Neuronal stem cell (in vitro differentiated cells): ENCODE measurements at regions not wholly inside any gene's neighbourhood (a gene's known extent, or its start where the extent isn't known, plus 50 kb on each side); places are given as distances from the start of the nearest gene placed in this dataset.

Experiments used
- DNase-seq: peaks from one replicate; pipeline ENCODE4 v3.0.0-alpha.2; 2013; ENCODE audit warnings: low spot score
- H2AFZ ChIP-seq: one replicate; pipeline ENCODE4 v1.6.1; 2013; ENCODE audit warnings: mild to moderate bottlenecking, low read length, inconsistent platforms
- H2AK5ac ChIP-seq: 2 replicates; pipeline ENCODE4 v1.6.1; 2013; ENCODE audit warnings: low read depth, mild to moderate bottlenecking, inconsistent platforms, low read length, moderate library complexity, mixed read lengths
- H2BK120ac ChIP-seq: 2 replicates; pipeline ENCODE4 v1.6.1; 2013; ENCODE audit warnings: low read depth, mild to moderate bottlenecking, inconsistent platforms, low read length, moderate library complexity, mixed read lengths
- H2BK12ac ChIP-seq: one replicate; pipeline ENCODE4 v1.6.1; 2013; ENCODE audit warnings: low read length, inconsistent platforms
- H2BK15ac ChIP-seq: 2 replicates; pipeline ENCODE4 v1.6.1; 2013; ENCODE audit warnings: mild to moderate bottlenecking, low read length, inconsistent platforms, mixed read lengths
- H2BK5ac ChIP-seq: one replicate; pipeline ENCODE4 v1.6.1; 2013; ENCODE audit warnings: inconsistent platforms, mild to moderate bottlenecking, low read length, moderate library complexity
- H3K14ac ChIP-seq: one replicate; pipeline ENCODE4 v1.6.1; 2013; ENCODE audit warnings: low read length, inconsistent platforms
- H3K18ac ChIP-seq: 2 replicates; pipeline ENCODE4 v1.6.1; 2013; ENCODE audit warnings: low read length, inconsistent platforms
- H3K23ac ChIP-seq: 2 replicates; pipeline ENCODE4 v1.6.1; 2013; ENCODE audit warnings: low read depth, mild to moderate bottlenecking, mixed read lengths, low read length, inconsistent platforms; ENCODE audit not compliant: poor library complexity
- H3K27ac ChIP-seq: replicated peaks from 3 replicates; pipeline ENCODE4 v1.5.1; 2013; ENCODE audit warnings: low read length, inconsistent platforms
- H3K27me3 ChIP-seq, 3 experiments: 2 replicates each; pipeline ENCODE4 v1.6.1; 2013; ENCODE audit warnings: low read length in 3 of 3, mild to moderate bottlenecking in 2 of 3, inconsistent platforms in 1 of 3, low read depth in 1 of 3, mixed read lengths in 1 of 3, moderate library complexity in 1 of 3; ENCODE audit not compliant: control insufficient read depth in 3 of 3, insufficient read depth in 3 of 3
- H3K36me3 ChIP-seq, 2 donors: replicated peaks in 1 of 2; 2 replicates each; pipeline ENCODE4 v1.6.1; 2013; ENCODE audit warnings: low read length in 2 of 2; ENCODE audit not compliant: control insufficient read depth in 2 of 2, insufficient read depth in 2 of 2
- H3K4ac ChIP-seq: 2 replicates; pipeline ENCODE4 v1.6.1; 2013; ENCODE audit warnings: inconsistent platforms, mild to moderate bottlenecking, low read length, moderate library complexity
- H3K4me1 ChIP-seq, 2 donors: 1 replicate in 1 of 2; 2 replicates in 1 of 2; pipeline ENCODE4 v1.6.1; 2013; ENCODE audit warnings: low read length in 2 of 2, low read depth in 1 of 2; ENCODE audit not compliant: control insufficient read depth in 2 of 2, insufficient read depth in 1 of 2
- H3K4me2 ChIP-seq: one replicate; pipeline ENCODE4 v1.6.1; 2013; ENCODE audit warnings: mild to moderate bottlenecking, low read length, inconsistent platforms; ENCODE audit not compliant: insufficient read depth, poor library complexity, severe bottlenecking
- H3K4me3 ChIP-seq, 2 donors: 2 replicates each; pipeline ENCODE4 v1.5.1; 2013; ENCODE audit warnings: low read length in 2 of 2, mild to moderate bottlenecking in 2 of 2, inconsistent platforms in 1 of 2, moderate library complexity in 1 of 2
- H3K79me1 ChIP-seq: one replicate; pipeline ENCODE4 v1.6.1; 2013; ENCODE audit warnings: low read depth, mild to moderate bottlenecking, inconsistent platforms, low read length, moderate library complexity
- H3K9ac ChIP-seq: one replicate; pipeline ENCODE4 v1.6.1; 2013; ENCODE audit warnings: mild to moderate bottlenecking, low read depth, low read length, inconsistent platforms; ENCODE audit not compliant: poor library complexity
- H3K9me3 ChIP-seq, 2 donors: replicated peaks in 1 of 2; 2 replicates each; pipeline versions ENCODE3 to v1.6.1; 2013; ENCODE audit warnings: low read length in 2 of 2, mild to moderate bottlenecking in 2 of 2, inconsistent platforms in 1 of 2, low read depth in 1 of 2, mixed read lengths in 1 of 2, moderate library complexity in 1 of 2; ENCODE audit not compliant: control insufficient read depth in 2 of 2, insufficient read depth in 1 of 2
- H4K8ac ChIP-seq: one replicate; pipeline ENCODE4 v1.6.1; 2013; ENCODE audit warnings: low read depth, mild to moderate bottlenecking, inconsistent platforms, low read length, moderate library complexity
- H4K91ac ChIP-seq: one replicate; pipeline ENCODE4 v1.6.1; 2013; ENCODE audit warnings: low read length, low read depth, mild to moderate bottlenecking, inconsistent platforms; ENCODE audit not compliant: poor library complexity
- WGBS, 2 donors: extraction: QIAGEN DNeasy Blood & Tissue Kit; methylation state at CpG; one replicate each; pipeline ENCODE4 v1.1.7; 2013; ENCODE audit warnings: missing lambda C conversion rate in 2 of 2, mixed read lengths in 1 of 2; ENCODE audit not compliant: insufficient read length in 2 of 2, insufficient replicate concordance in 1 of 2; ENCODE audit errors: extremely low coverage in 2 of 2; 5-methylcytosine and 5-hydroxymethylcytosine counted together

DNA sequence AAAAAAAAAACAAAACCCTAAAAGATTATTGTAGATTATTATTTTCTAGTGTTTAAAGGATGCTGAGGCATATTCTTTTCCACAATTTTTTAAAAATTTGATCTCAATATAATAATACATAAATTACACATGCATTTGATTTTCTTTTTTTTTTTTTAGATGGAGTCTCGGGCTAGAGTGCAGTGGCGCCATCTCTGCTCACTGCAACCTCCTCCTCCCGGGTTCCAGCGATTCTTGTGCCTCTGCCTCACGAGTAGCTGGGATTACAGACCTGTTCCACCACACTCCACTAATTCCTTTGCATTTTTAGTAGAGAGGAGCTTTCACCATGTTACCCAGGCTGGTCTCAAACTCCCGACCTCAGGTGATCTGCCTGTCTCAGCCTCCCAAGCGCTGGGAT lies 83.5 kb upstream of the TSPAN5 start:
- no peaks in the 10 kb centered on the region for H3K79me1 ChIP-seq
- no peaks in the 10 kb centered on the region for H3K27me3 ChIP-seq
- no peak overlapping the region for H3K4me2 ChIP-seq
- no peak overlapping the region for H4K8ac ChIP-seq
- H3K9ac ChIP-seq: no peak overlapping the region
- DNase-seq: no peak
- H3K23ac ChIP-seq: no peak overlapping the region
- no peak overlapping the region for H2BK12ac ChIP-seq
- no peak overlapping the region for H2BK5ac ChIP-seq
- H3K9me3 ChIP-seq: peaks cover 0 to 4% of the 10 kb centered on the region in 2 donors
- no peak overlapping the region for H3K14ac ChIP-seq
- H3K18ac ChIP-seq: no peak overlapping the region
- no peak overlapping the region for H2AFZ ChIP-seq
- no peak overlapping the region for H4K91ac ChIP-seq
- no peak overlapping the region for H3K27ac ChIP-seq
- no peak overlapping the region for H3K4me3 ChIP-seq
- no peak overlapping the region for H2BK15ac ChIP-seq
- WGBS, 2 donors: no CpG with 5 or more reads among the region's 7 CpGs
- H2BK120ac ChIP-seq: no peak overlapping the region
- no peak overlapping the region for H2AK5ac ChIP-seq
- H3K4ac ChIP-seq: no peak overlapping the region
- H3K4me1 ChIP-seq: peaks cover 2 to 4% of the 10 kb centered on the region in 2 donors
- no peaks in the 10 kb centered on the region for H3K36me3 ChIP-seq

DNA sequence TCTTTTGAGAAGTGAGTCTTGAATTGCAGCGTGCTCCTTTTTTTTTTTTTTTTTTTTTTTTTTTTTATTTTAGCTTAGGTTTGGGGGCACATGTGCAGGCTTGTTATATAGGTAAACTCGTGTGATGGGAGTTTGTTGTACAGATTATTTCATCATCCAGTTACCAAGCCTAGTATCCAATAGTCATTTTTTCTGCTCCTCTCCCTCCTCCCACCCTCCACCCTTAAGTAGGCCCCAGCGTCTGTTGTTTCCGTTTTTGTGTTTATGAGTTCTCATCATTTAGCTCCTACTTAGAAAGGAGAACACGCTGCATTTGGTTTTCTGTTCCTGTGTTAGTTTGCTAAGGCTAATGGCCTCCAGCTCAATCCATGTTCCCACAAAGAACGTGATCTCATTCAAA lies 81.3 kb upstream of the TSPAN5 start:
- Histone ChIP-seq H3K23ac (no peak overlapping the region), H3K27me3 (no peaks in the 10 kb centered on the region), H3K4me3 (no peak overlapping the region), H3K79me1 (no peaks in the 10 kb centered on the region), H3K4me1 (peaks cover 0 to 2% of the 10 kb centered on the region in 2 donors), H3K14ac (no peak overlapping the region), H2AFZ (no peak overlapping the region), H2AK5ac (no peak overlapping the region), H3K9me3 (peaks cover 0 to 4% of the 10 kb centered on the region in 2 donors), H2BK120ac (no peak overlapping the region), H3K4me2 (no peak overlapping the region), H3K4ac (no peak overlapping the region), H3K9ac (no peak overlapping the region), H3K27ac (no peak overlapping the region), H4K8ac (no peak overlapping the region), H2BK15ac (no peak overlapping the region), H2BK5ac (no peak overlapping the region), H2BK12ac (no peak overlapping the region), H4K91ac (no peak overlapping the region), H3K18ac (no peak overlapping the region), H3K36me3 (no peaks in the 10 kb centered on the region)
- WGBS, 2 donors: no CpG with 5 or more reads among the region's 6 CpGs
- no peak for DNase-seq

DNA sequence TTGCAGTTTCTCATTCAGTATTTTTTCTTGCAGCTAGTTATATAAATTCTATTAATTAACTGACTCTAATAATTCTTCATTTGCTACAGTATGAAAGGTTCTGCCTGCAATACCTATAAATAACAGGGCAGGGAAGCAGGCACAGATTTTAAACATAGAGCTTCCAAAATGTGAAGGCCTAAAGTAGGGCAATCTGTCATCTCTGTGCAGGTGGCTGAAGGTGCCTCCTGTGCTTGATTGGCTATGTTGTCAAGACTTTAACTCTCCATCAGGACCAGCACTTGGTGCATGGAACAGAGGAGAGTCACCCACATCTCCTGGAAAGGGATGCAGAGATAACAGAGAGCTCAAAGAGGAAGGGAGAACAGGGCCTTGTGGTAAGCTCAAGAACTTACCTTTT lies 75.2 kb upstream of the TSPAN5 start:
- no peak for DNase-seq
- Histone ChIP-seq H4K8ac (no peak overlapping the region), H3K23ac (no peak overlapping the region), H3K36me3 (no peaks in the 10 kb centered on the region), H2BK12ac (no peak overlapping the region), H3K9ac (no peak overlapping the region), H3K4me3 (peak overlapping the region in 1 of 2 donors; percentile 68), H2BK120ac (no peak overlapping the region), H3K79me1 (no peaks in the 10 kb centered on the region), H3K4me2 (no peak overlapping the region), H2AK5ac (no peak overlapping the region), H3K9me3 (peaks cover 0 to 2% of the 10 kb centered on the region in 2 donors), H2BK15ac (no peak overlapping the region), H3K14ac (no peak overlapping the region), H4K91ac (no peak overlapping the region), H2BK5ac (no peak overlapping the region), H2AFZ (no peak overlapping the region), H3K18ac (no peak overlapping the region), H3K4ac (no peak overlapping the region), H3K4me1 (no peaks in the 10 kb centered on the region), H3K27ac (no peak overlapping the region), H3K27me3 (no peaks in the 10 kb centered on the region)

DNA sequence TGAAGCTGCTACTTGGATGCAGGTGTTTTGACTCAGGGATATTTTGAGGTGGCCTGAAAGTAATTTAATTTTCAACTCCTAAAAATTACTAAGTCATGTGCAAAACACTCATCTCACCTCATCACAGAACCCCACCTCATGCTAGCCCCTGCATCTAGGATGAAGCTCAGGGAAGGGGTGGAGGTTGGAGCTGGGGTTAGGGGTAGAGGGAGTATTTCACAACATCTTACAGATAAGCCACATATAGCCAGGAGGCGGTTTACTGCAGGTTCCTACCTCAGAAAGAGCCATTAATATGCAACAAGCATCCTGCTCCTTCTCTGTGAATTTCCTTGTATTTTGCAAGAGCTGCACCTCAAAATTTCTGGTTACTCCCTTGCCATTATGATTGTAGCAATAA lies 70.5 kb upstream of the TSPAN5 start:
- Histone ChIP-seq H3K4me3 (no peak overlapping the region), H3K9ac (no peak overlapping the region), H3K4me2 (no peak overlapping the region), H3K79me1 (no peaks in the 10 kb centered on the region), H3K18ac (no peak overlapping the region), H3K4ac (no peak overlapping the region), H2BK15ac (no peak overlapping the region), H3K14ac (no peak overlapping the region), H2BK12ac (no peak overlapping the region), H2BK5ac (no peak overlapping the region), H4K8ac (no peak overlapping the region), H2AFZ (no peak overlapping the region), H2AK5ac (no peak overlapping the region), H3K27ac (no peak overlapping the region), H3K23ac (no peak overlapping the region), H3K36me3 (no peaks in the 10 kb centered on the region), H3K9me3 (no peaks in the 10 kb centered on the region), H3K4me1 (no peaks in the 10 kb centered on the region), H2BK120ac (no peak overlapping the region), H3K27me3 (no peaks in the 10 kb centered on the region), H4K91ac (no peak overlapping the region)
- no CpG with 5 or more reads among the region's 1 CpG for WGBS, 2 donors
- DNase-seq: no peak
